ENCODE measurements at regions not wholly inside any gene's neighbourhood (a gene's known extent, or its start where the extent isn't known, plus 50 kb on each side); places are given as distances from the start of the nearest gene placed in this dataset.

DNA sequence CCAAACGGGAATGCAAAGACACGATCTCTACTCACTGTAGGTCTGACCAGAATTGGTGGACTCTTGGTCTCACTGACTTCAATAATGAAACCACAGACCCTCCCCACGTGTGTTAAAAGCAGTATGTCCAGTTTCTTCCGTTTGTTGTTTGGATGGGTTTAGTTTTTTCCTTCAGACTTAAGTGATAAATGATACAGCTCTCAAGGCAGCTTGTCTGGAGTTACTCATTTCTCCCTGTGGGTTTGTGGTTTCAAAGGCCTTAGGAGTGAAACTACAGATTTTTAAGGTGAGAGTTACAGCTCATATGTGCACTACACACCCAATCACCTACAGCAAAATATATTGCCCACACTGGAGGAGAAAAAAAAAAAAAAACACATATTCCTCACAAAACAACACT is 86.7 kb upstream of the STMND1 start:
- no peaks in the 10 kb centered on the region for H3K27me3 ChIP-seq (ENCODE audit: control insufficient read depth, extremely low read depth, insufficient read depth, low read length)
- H3K4me1 ChIP-seq (ENCODE audit: control insufficient read depth, extremely low read depth, insufficient read depth, low read length), result peaks cover 20% of the 10 kb centered on the region
- H3K9me1 ChIP-seq (ENCODE audit: control insufficient read depth, extremely low read depth, insufficient read depth, low read length), result no peaks in the 10 kb centered on the region
- dilution Hi-C loops (cut with MboI; ENCODE audit: extremely low pct_ligation_motif_present, low sequenced_read_pairs), result no loop called here
- FAIRE-seq (no peak), DNase-seq (ENCODE audit: low read depth, low spot score) (peak; percentile 23)
- no peaks in the 10 kb centered on the region for H3K79me2 ChIP-seq (ENCODE audit: control insufficient read depth, insufficient read depth, low read length)
- TF ChIP-seq EZH2 (IDR thresholded peaks at IDR 0.05; ENCODE audit: low read length), result no peak
- TF ChIP-seq, protein P1, sequence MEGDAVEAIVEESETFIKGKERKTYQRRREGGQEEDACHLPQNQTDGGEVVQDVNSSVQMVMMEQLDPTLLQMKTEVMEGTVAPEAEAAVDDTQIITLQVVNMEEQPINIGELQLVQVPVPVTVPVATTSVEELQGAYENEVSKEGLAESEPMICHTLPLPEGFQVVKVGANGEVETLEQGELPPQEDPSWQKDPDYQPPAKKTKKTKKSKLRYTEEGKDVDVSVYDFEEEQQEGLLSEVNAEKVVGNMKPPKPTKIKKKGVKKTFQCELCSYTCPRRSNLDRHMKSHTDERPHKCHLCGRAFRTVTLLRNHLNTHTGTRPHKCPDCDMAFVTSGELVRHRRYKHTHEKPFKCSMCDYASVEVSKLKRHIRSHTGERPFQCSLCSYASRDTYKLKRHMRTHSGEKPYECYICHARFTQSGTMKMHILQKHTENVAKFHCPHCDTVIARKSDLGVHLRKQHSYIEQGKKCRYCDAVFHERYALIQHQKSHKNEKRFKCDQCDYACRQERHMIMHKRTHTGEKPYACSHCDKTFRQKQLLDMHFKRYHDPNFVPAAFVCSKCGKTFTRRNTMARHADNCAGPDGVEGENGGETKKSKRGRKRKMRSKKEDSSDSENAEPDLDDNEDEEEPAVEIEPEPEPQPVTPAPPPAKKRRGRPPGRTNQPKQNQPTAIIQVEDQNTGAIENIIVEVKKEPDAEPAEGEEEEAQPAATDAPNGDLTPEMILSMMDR (optimal IDR thresholded peaks at IDR 0.05 in 1 of 3, IDR thresholded peaks at IDR 0.05 in 1 of 3, conservative IDR thresholded peaks at IDR 0.05 in 1 of 3; ENCODE audit: extremely low read depth in 1 of 3, insufficient read depth in 2 of 3, low read length in 3 of 3), result no peak
- H3K27ac ChIP-seq (ENCODE audit: control insufficient read depth, insufficient read depth, low read length), result no peak overlapping the region
- H3K4me2 ChIP-seq (ENCODE audit: control insufficient read depth, extremely low read depth, insufficient read depth, low read depth, low read length), result no peak overlapping the region
- no peaks in the 10 kb centered on the region for H3K36me3 ChIP-seq (ENCODE audit: control insufficient read depth in 2 of 2, extremely low read depth in 1 of 2, insufficient read depth in 2 of 2, low read length in 2 of 2)
- no peaks in the 10 kb centered on the region for H3K9me3 ChIP-seq (ENCODE audit: control insufficient read depth, low read depth, low read length)
- H2AFZ ChIP-seq (ENCODE audit: control insufficient read depth, low read length), result no peak overlapping the region
- H3K4me3 ChIP-seq (ENCODE audit: control insufficient read depth in 2 of 3, extremely low read depth in 1 of 3, insufficient read depth in 2 of 3, low read depth in 1 of 3, low read length in 3 of 3), result no peak overlapping the region
- no peaks in the 10 kb centered on the region for H4K20me1 ChIP-seq (ENCODE audit: control insufficient read depth, extremely low read depth, insufficient read depth, low read length)
- H3K9ac ChIP-seq (ENCODE audit: control insufficient read depth, extremely low read depth, insufficient read depth, low read length), result no peak overlapping the region

DNA sequence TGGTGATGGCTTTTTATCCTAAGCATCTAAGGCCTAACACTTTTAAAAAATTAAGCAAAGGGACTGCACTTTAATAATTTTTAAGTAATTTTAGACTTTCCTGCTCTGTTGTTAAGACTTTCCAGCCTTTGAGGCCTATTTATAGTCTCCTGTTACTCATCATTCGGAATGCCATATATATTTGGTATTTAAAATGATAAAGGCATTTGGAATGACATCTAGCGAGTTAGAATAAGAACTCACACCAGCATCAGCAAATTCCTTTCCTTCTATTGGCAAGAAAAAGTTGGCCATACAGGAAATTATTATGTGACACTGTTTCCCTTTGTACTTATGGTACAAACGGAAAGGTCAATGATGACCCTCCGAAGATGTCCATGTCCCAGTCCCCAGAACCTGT is 88.1 kb upstream of the STMND1 start:
- Histone ChIP-seq H3K79me2 (ENCODE audit: control insufficient read depth, insufficient read depth, low read length) (no peaks in the 10 kb centered on the region), H3K4me3 (ENCODE audit: control insufficient read depth in 2 of 3, extremely low read depth in 1 of 3, insufficient read depth in 2 of 3, low read depth in 1 of 3, low read length in 3 of 3) (no peak overlapping the region), H4K20me1 (ENCODE audit: control insufficient read depth, extremely low read depth, insufficient read depth, low read length) (no peaks in the 10 kb centered on the region), H3K27ac (ENCODE audit: control insufficient read depth, insufficient read depth, low read length) (no peak overlapping the region), H3K27me3 (ENCODE audit: control insufficient read depth, extremely low read depth, insufficient read depth, low read length) (no peaks in the 10 kb centered on the region), H3K9me3 (ENCODE audit: control insufficient read depth, low read depth, low read length) (no peaks in the 10 kb centered on the region), H3K9me1 (ENCODE audit: control insufficient read depth, extremely low read depth, insufficient read depth, low read length) (no peaks in the 10 kb centered on the region), H3K4me1 (ENCODE audit: control insufficient read depth, extremely low read depth, insufficient read depth, low read length) (peaks cover 20% of the 10 kb centered on the region), H3K4me2 (ENCODE audit: control insufficient read depth, extremely low read depth, insufficient read depth, low read depth, low read length) (peak overlapping the region; percentile 9), H2AFZ (ENCODE audit: control insufficient read depth, low read length) (no peak overlapping the region), H3K36me3 (ENCODE audit: control insufficient read depth in 2 of 2, extremely low read depth in 1 of 2, insufficient read depth in 2 of 2, low read length in 2 of 2) (no peaks in the 10 kb centered on the region), H3K9ac (ENCODE audit: control insufficient read depth, extremely low read depth, insufficient read depth, low read length) (no peak overlapping the region)
- TF ChIP-seq EZH2 (IDR thresholded peaks at IDR 0.05; ENCODE audit: low read length), result no peak
- TF ChIP-seq, protein P1 (optimal IDR thresholded peaks at IDR 0.05 in 1 of 3, IDR thresholded peaks at IDR 0.05 in 1 of 3, conservative IDR thresholded peaks at IDR 0.05 in 1 of 3; ENCODE audit: extremely low read depth in 1 of 3, insufficient read depth in 2 of 3, low read length in 3 of 3), result no peak
- DNase-seq (ENCODE audit: low read depth, low spot score) (no peak), FAIRE-seq (peak; percentile 26)
- dilution Hi-C loops (cut with MboI; ENCODE audit: extremely low pct_ligation_motif_present, low sequenced_read_pairs), result no loop called here
